ENCODE measurements at regions not wholly inside any gene's neighbourhood (a gene's known extent, or its start where the extent isn't known, plus 50 kb on each side); places are given as distances from the start of the nearest gene placed in this dataset.

- Histone ChIP-seq H3K9me3 (no peaks in the 10 kb centered on the region), H3K36me3 (no peaks in the 10 kb centered on the region), H3K27ac (no peak overlapping the region), H3K4me1 (no peaks in the 10 kb centered on the region), H3K4me3 (no peak overlapping the region), H3K27me3 (no peaks in the 10 kb centered on the region)
- TF ChIP-seq CTCF (IDR thresholded peaks at IDR 0.05), result no peak
- DNase-seq (ENCODE audit: low spot score), result no peak
Observed at GRCh38 chr6:139925894-139926641, 551.6 kb upstream of the CITED2 start.

DNA sequence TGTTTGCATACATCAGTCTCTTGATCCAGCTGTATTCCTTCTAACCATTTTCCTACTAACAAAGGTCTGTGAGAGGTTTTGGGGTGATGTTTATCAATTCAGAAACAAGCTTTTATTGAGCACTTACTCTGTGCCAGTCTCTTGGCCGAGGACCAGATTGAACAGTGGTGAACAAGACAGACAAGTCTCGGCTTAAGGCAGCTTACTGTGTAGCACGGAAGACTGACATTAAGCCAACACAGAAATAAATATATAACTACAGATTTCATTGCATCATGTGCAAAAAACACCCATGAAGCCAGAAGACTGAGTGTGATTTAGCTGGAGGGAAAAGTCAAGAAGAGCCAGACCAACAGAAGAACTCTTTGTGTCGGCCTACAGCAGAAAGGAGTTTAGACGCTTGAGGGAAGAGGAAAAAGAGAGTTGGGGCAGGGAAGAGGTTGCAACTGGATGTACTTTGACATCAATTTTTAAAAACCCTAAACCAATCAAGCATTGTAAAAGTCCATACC, 549.6 kb upstream of the CITED2 start:
- Histone ChIP-seq H3K4me1 (no peaks in the 10 kb centered on the region), H3K36me3 (no peaks in the 10 kb centered on the region), H3K27me3 (no peaks in the 10 kb centered on the region), H3K4me3 (no peak overlapping the region), H3K9me3 (no peaks in the 10 kb centered on the region), H3K27ac (no peak overlapping the region)
- DNase-seq (ENCODE audit: low spot score), result no peak
- no peak for TF ChIP-seq CTCF (IDR thresholded peaks at IDR 0.05)

DNA sequence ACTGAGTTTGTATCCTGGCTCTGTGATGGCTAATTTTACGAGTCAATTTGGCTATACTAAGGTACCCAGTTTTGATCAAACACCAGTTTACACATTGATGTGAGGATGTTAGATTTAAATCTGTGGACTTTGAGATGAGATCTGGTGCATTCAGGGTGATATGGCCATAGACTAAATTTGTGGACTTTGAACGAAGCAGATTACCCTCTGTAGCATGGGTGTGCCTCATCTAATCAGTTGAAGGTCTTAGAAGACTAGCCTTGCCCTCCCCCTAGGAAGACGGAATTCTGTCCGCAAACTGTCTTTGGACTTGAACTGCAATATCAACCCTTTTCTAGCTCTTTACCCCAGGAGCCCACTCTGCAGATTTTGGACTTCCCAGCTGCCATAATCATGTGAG, 547.8 kb upstream of the CITED2 start:
- TF ChIP-seq CTCF (IDR thresholded peaks at IDR 0.05), result no peak
- Histone ChIP-seq H3K36me3 (no peaks in the 10 kb centered on the region), H3K27ac (no peak overlapping the region), H3K4me3 (no peak overlapping the region), H3K4me1 (no peaks in the 10 kb centered on the region), H3K9me3 (no peaks in the 10 kb centered on the region), H3K27me3 (no peaks in the 10 kb centered on the region)
- no peak for DNase-seq (ENCODE audit: low spot score)

DNA sequence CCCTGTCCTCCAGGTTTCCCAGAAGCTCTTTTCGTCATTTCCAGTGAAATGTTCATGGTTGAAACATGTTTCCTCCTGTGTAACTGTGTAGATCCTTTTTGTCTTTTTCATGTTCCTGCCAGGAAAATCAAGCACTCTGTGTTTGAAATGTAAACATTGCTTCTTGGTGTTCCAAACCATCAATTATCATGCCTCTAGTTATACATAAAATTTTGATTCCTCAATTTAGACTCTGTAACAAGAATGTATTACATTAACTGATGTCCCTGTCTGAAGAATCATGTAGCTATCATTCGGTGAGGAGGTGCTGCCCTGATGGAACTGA, 546.3 kb upstream of the CITED2 start:
- no peaks in the 10 kb centered on the region for H3K4me1 ChIP-seq
- no peaks in the 10 kb centered on the region for H3K27me3 ChIP-seq
- no peak overlapping the region for H3K4me3 ChIP-seq
- TF ChIP-seq CTCF (IDR thresholded peaks at IDR 0.05), result no peak
- no peaks in the 10 kb centered on the region for H3K36me3 ChIP-seq
- no peak for DNase-seq (ENCODE audit: low spot score)
- no peaks in the 10 kb centered on the region for H3K9me3 ChIP-seq
- H3K27ac ChIP-seq, result no peak overlapping the region

GRCh38 chr6:139920027-139920775, 545.8 kb upstream of the CITED2 start:
- Histone ChIP-seq H3K4me3 (no peak overlapping the region), H3K9me3 (no peaks in the 10 kb centered on the region), H3K27me3 (no peaks in the 10 kb centered on the region), H3K36me3 (no peaks in the 10 kb centered on the region), H3K27ac (no peak overlapping the region), H3K4me1 (no peaks in the 10 kb centered on the region)
- TF ChIP-seq CTCF (IDR thresholded peaks at IDR 0.05), result no peak
- no peak for DNase-seq (ENCODE audit: low spot score)

All from right atrium auricular region (tissue), 2 donors.